ENCODE measurements at regions not wholly inside any gene's neighbourhood (a gene's known extent, or its start where the extent isn't known, plus 50 kb on each side); places are given as distances from the start of the nearest gene placed in this dataset.

GRCh38 chr10:124239134-124239533 lies 145.7 kb upstream of the CHST15 start:
- Mint-ChIP-seq H3K27ac (no peak overlapping the region), H3K4me1 (peaks cover 15 to 20% of the 10 kb centered on the region in 2 experiments), H3K27me3 (ENCODE audit: low read depth) (peaks cover 22% of the 10 kb centered on the region), H3K9me3 (peaks cover 0 to 7% of the 10 kb centered on the region in 2 experiments; a peak in 2 of 5 replicates), H3K4me3 (no peak overlapping the region), H3K36me3 (ENCODE audit: insufficient read depth in 1 of 3, low read depth in 3 of 3) (no peaks in the 10 kb centered on the region; a peak in 1 of 7 replicates)
- H3K27me3 ChIP-seq (ENCODE audit: insufficient read depth, low read length) = no peaks in the 10 kb centered on the region
- no peak overlapping the region for H4K5ac ChIP-seq (ENCODE audit: insufficient read length, low read depth, low read length)
- H3K23ac ChIP-seq (ENCODE audit: insufficient read length, low read depth, low read length) = no peak overlapping the region
- no peaks in the 10 kb centered on the region for H3K79me1 ChIP-seq (ENCODE audit: insufficient read depth, low read depth, low read length, poor library complexity, severe bottlenecking)
- H3K9me3 ChIP-seq (ENCODE audit: control insufficient read depth, low read depth, low read length) = no peaks in the 10 kb centered on the region
- H3K27ac ChIP-seq (ENCODE audit: insufficient read length, low read depth, low read length) = no peak overlapping the region
- H2AFZ ChIP-seq (ENCODE audit: low read length) = no peak overlapping the region
- no CpG with 5 or more reads among the region's 2 CpGs for WGBS (ENCODE audit: extremely low coverage, insufficient read length, low lambda C conversion rate)
- H2AK5ac ChIP-seq (ENCODE audit: insufficient read length, low read length) = no peak overlapping the region
- H2BK20ac ChIP-seq (ENCODE audit: low read depth, low read length, poor library complexity, severe bottlenecking) = no peak overlapping the region
- no peak overlapping the region for H2BK12ac ChIP-seq (ENCODE audit: insufficient read length, low read depth, low read length)
- no peak overlapping the region for H3K56ac ChIP-seq (ENCODE audit: insufficient read length, low read depth, low read length)
- TF ChIP-seq, protein P1, sequence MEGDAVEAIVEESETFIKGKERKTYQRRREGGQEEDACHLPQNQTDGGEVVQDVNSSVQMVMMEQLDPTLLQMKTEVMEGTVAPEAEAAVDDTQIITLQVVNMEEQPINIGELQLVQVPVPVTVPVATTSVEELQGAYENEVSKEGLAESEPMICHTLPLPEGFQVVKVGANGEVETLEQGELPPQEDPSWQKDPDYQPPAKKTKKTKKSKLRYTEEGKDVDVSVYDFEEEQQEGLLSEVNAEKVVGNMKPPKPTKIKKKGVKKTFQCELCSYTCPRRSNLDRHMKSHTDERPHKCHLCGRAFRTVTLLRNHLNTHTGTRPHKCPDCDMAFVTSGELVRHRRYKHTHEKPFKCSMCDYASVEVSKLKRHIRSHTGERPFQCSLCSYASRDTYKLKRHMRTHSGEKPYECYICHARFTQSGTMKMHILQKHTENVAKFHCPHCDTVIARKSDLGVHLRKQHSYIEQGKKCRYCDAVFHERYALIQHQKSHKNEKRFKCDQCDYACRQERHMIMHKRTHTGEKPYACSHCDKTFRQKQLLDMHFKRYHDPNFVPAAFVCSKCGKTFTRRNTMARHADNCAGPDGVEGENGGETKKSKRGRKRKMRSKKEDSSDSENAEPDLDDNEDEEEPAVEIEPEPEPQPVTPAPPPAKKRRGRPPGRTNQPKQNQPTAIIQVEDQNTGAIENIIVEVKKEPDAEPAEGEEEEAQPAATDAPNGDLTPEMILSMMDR (conservative IDR thresholded peaks at IDR 0.05) = no peak
- H4K20me1 ChIP-seq (ENCODE audit: control insufficient read depth, insufficient read depth, insufficient read length) = no peaks in the 10 kb centered on the region
- no peaks in the 10 kb centered on the region for H3K4me1 ChIP-seq (ENCODE audit: insufficient read depth, low read length)
- H3K23me2 ChIP-seq (ENCODE audit: insufficient read length, low read depth, low read length, poor library complexity, severe bottlenecking) = peaks cover 3% of the 10 kb centered on the region
- H3K79me2 ChIP-seq (ENCODE audit: insufficient read depth, low read length) = no peaks in the 10 kb centered on the region
- H2BK15ac ChIP-seq (ENCODE audit: low read depth, low read length) = no peak overlapping the region
- H3K4me2 ChIP-seq (ENCODE audit: insufficient read depth, insufficient read length, low read length) = no peak overlapping the region
- no peak overlapping the region for H2BK5ac ChIP-seq (ENCODE audit: insufficient read length, low read length)
- no peak overlapping the region for H4K8ac ChIP-seq (replicated peaks; ENCODE audit: insufficient read length, low read depth, low read length)
- no peak overlapping the region for H3K9ac ChIP-seq (ENCODE audit: extremely low read depth, insufficient read length, low read length)
- DNase-seq = no peak
- no peak overlapping the region for H3K18ac ChIP-seq (ENCODE audit: insufficient read length, low read depth, low read length)
- H3T11ph ChIP-seq (ENCODE audit: low read length) = no peak overlapping the region
- no peak overlapping the region for H4K91ac ChIP-seq (ENCODE audit: insufficient read length, low read depth, low read length)
- no peak overlapping the region for H3K4ac ChIP-seq (ENCODE audit: low read depth, low read length)
- no peak overlapping the region for H2BK120ac ChIP-seq (ENCODE audit: low read depth, low read length, poor library complexity, severe bottlenecking)
- no peak overlapping the region for H3K14ac ChIP-seq (ENCODE audit: insufficient read depth, low read length)
